Body of pancreas (tissue), 4 donors: ENCODE measurements at regions not wholly inside any gene's neighbourhood (a gene's known extent, or its start where the extent isn't known, plus 50 kb on each side); places are given as distances from the start of the nearest gene placed in this dataset.

Experiments
- ATAC-seq: fragments of 150-250 bp; one replicate; pipeline ENCODE4 v1.9.1; 2016
- DNase-seq, 4 donors: peaks; one replicate each; pipeline ENCODE4 v3.0.0-alpha.2; 2019
- H3K27ac ChIP-seq, 4 donors: fragments of 200-600 bp; sonication (generic); 1 replicate in 3 of 4; 2 replicates in 1 of 4; pipeline versions ENCODE4 v1.5.1 to v1.6.1; 2016 to 2019; ENCODE audit warnings: mild to moderate bottlenecking in 1 of 4, mixed read lengths in 1 of 4, moderate library complexity in 1 of 4
- H3K27me3 ChIP-seq, 2 donors: fragments of 200-600 bp; sonication (generic); one replicate each; pipeline ENCODE4 v1.6.0; 2016; ENCODE audit warnings: mild to moderate bottlenecking in 1 of 2
- H3K36me3 ChIP-seq, 2 donors: fragments of 200-600 bp; sonication (generic); replicated peaks in 1 of 2; 2 replicates each; pipeline ENCODE4 v1.5.1; 2016; ENCODE audit warnings: low read depth in 2 of 2; ENCODE audit not compliant: insufficient read depth in 1 of 2
- H3K4me1 ChIP-seq: fragments of 200-600 bp; sonication (generic); one replicate; pipeline ENCODE4 v1.6.0; 2016
- H3K4me3 ChIP-seq, 2 donors: fragments of 200-600 bp; sonication (generic); 1 replicate in 1 of 2; 2 replicates in 1 of 2; pipeline ENCODE4 v1.5.1; 2016 to 2019
- H3K9me3 ChIP-seq, 3 donors: fragments of 200-600 bp; sonication (generic); 1 replicate in 2 of 3; 2 replicates in 1 of 3; pipeline ENCODE4 v1.5.1; 2016
- POLR2A ChIP-seq, 3 donors: fragments of 450-650 bp; IDR thresholded peaks; one replicate each; pipeline ENCODE4 v1.6.1; 2016; ENCODE audit warnings: antibody characterized with exemption in 3 of 3, mild to moderate bottlenecking in 2 of 3
- WGBS, 2 donors: methylation state at CpG; one replicate each; pipeline ENCODE4 v1.1.5; 2017; 5-methylcytosine and 5-hydroxymethylcytosine counted together
- intact Hi-C: fragments of 100-400 bp; cut with DNase I; formaldehyde crosslinking; loops from one replicate; pipeline ENCODE4 v1.15.1; 2023
- TF ChIP-seq, protein P1 (sequence below), 7 experiments: fragments of 450-650 bp in 4 of 7; fragments of 200-600 bp in 3 of 7; sonication (generic) in 3 of 7; IDR thresholded peaks; one replicate each; pipeline ENCODE4 v1.5.1; 2016 to 2019; ENCODE audit warnings: antibody characterized with exemption in 7 of 7

- intact Hi-C loops: no loop called here
- ATAC-seq: no peak
Measured at GRCh38 chr20:59416916-59417315, 116.5 kb downstream of the EDN3 start.

DNA sequence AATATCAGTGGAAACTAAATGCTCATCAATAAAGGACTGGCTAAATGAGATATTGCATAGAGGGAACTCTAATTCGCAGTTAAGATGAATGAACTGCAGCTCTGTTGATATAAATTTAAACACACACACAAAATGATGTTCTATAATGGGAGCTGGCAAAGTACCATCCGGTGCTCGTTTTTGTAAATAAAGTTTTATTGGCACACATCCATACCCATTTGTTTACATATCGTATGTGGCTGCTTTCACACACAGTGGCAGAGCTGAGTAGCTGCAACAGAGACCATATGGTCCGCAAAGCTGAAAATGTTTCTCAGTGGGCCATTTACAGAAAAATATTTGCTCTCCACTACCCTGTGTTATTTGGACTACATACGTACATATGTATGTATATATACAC lies 120.7 kb downstream of the EDN3 start:
- Histone ChIP-seq H3K27ac (no peak overlapping the region), H3K9me3 (no peaks in the 10 kb centered on the region), H3K27me3 (no peaks in the 10 kb centered on the region), H3K36me3 (no peaks in the 10 kb centered on the region), H3K4me3 (no peak overlapping the region), H3K4me1 (no peaks in the 10 kb centered on the region)
- 57 to 66% methylated on average over 6 of the region's 6 CpGs for WGBS, 2 donors
- intact Hi-C loops: no loop called here
- ATAC-seq (no peak), DNase-seq (no peak)
- TF ChIP-seq, protein P1, sequence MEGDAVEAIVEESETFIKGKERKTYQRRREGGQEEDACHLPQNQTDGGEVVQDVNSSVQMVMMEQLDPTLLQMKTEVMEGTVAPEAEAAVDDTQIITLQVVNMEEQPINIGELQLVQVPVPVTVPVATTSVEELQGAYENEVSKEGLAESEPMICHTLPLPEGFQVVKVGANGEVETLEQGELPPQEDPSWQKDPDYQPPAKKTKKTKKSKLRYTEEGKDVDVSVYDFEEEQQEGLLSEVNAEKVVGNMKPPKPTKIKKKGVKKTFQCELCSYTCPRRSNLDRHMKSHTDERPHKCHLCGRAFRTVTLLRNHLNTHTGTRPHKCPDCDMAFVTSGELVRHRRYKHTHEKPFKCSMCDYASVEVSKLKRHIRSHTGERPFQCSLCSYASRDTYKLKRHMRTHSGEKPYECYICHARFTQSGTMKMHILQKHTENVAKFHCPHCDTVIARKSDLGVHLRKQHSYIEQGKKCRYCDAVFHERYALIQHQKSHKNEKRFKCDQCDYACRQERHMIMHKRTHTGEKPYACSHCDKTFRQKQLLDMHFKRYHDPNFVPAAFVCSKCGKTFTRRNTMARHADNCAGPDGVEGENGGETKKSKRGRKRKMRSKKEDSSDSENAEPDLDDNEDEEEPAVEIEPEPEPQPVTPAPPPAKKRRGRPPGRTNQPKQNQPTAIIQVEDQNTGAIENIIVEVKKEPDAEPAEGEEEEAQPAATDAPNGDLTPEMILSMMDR (IDR thresholded peaks at IDR 0.05): no peak
- no peak for TF ChIP-seq POLR2A (IDR thresholded peaks at IDR 0.05)

More at GRCh38 chr20:59416916-59417315, 116.5 kb downstream of the EDN3 start:
- Histone ChIP-seq H3K4me3 (no peak overlapping the region), H3K36me3 (no peaks in the 10 kb centered on the region), H3K9me3 (no peaks in the 10 kb centered on the region), H3K27ac (no peak overlapping the region), H3K4me1 (no peaks in the 10 kb centered on the region), H3K27me3 (no peaks in the 10 kb centered on the region)
- WGBS, 2 donors: 67 to 68% methylated on average over 5 of the region's 5 CpGs
- no peak for DNase-seq
- no peak for TF ChIP-seq POLR2A (IDR thresholded peaks at IDR 0.05)
- TF ChIP-seq, protein P1 (IDR thresholded peaks at IDR 0.05): no peak

GRCh38 chr20:59421920-59422637 lies 121.7 kb downstream of the EDN3 start:
- Histone ChIP-seq H3K9me3 (no peaks in the 10 kb centered on the region), H3K4me3 (no peak overlapping the region), H3K36me3 (no peaks in the 10 kb centered on the region), H3K27me3 (no peaks in the 10 kb centered on the region), H3K4me1 (no peaks in the 10 kb centered on the region), H3K27ac (no peak overlapping the region)
- intact Hi-C loops: no loop called here
- DNase-seq (no peak), ATAC-seq (no peak)
- 70 to 73% methylated on average over 13 of the region's 13 CpGs for WGBS, 2 donors
- TF ChIP-seq, protein P1 (IDR thresholded peaks at IDR 0.05): no peak
- no peak for TF ChIP-seq POLR2A (IDR thresholded peaks at IDR 0.05)

DNA sequence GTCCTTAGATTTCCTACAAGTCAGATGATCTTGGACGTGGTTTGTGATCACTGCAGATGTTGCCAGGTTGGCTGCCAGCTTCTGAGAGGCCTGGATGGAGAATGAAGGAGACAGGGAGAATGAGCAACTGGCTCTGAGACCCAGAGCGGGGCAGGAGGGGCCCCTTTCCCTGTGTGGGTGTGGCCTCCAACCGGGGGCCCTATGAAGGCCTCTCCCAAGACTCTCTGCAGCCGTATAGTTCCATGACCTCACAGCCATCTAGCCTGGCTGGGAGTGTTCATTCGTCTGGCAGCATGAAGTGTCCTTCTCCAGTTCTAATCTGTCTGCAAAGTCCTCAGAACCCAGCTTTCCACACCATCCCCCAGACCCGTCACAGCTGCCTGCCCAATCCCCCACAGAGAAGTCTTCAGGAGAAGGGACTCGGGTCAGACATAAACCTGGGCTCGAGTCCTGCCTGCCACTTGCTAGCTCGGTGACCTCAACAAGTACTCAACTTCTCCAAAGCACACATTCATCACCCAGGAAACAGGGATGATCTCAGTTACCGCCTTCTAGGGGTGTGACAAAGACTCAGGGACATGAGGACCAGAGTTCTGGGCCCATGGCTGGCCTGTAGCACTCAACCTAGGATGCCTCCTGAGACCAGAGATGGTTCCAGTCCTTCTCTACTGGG lies 122.6 kb downstream of the EDN3 start:
- no peak for TF ChIP-seq POLR2A (IDR thresholded peaks at IDR 0.05)
- TF ChIP-seq, protein P1 (IDR thresholded peaks at IDR 0.05): no peak
- Histone ChIP-seq H3K27me3 (no peaks in the 10 kb centered on the region), H3K36me3 (no peaks in the 10 kb centered on the region), H3K4me1 (no peaks in the 10 kb centered on the region), H3K9me3 (no peaks in the 10 kb centered on the region), H3K4me3 (no peak overlapping the region), H3K27ac (no peak overlapping the region)
- 62 to 69% methylated on average over 7 to 10 of the region's 10 CpGs for WGBS, 2 donors
- no peak for DNase-seq
- ATAC-seq: no peak
- intact Hi-C loops: no loop called here
